Right hindlimb (tissue), 1 donor: ENCODE measurements at regions not wholly inside any gene's neighbourhood (a gene's known extent, or its start where the extent isn't known, plus 50 kb on each side); places are given as distances from the start of the nearest gene placed in this dataset.

Source experiments
- DNase-seq: peaks from one replicate; pipeline ENCODE4 v3.0.0-alpha.2; 2018

DNA sequence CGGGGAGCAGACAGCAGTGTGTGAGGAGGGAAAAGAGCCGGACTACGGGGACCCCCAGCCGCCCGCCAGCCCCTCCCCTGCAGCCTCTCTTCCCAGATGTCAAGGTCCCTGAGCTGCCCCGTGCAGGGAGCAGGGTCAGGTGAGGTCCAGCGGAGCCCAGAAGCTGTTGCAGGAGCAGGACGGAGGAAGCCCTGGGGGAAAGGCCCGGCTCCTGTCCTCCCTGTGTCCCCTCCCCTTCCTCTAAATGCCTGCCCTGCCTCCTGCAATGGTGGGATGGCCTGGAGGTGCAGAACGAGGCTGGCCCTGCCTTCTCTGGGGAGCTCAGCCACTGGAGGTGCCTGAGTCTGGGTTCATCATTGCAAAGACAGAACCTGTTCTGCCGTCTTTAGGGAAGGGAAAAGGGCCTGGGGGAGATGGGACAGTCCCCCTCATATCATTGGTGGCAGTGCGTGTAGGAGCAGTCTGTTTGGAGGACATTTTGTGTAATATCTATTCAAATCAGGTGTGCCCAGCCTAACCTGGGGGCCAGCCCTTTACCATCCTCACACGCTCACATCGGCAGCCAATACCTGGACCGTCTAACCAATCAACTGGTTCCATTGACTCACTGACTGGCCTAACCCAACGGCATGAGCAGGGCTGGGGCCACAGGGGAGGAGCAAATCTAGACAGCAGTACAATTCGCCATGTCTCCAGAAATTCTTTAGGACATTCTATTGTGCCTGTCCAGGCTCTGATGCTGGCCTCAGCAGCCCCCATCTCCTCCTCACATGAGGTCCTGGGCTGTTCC, 364.1 kb upstream of the SFSWAP start:
- no peak for DNase-seq

DNA sequence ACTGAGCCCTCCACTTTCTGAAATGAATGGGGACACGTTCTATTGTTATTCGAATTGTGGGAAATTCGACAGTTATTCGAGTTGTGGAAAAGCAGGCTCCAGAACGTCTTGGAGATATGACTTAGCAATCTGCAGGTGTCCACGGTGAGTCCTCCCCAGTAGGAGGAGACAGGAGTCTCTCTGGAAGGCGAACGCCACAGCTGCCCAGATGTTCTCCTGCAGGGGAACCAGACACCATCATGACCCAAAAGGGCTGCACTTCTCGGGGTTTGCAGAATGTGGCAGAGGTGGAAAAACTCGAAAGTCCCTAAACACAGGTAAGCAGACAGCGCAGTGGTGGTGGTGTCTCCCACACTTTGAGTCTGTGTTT, 363.6 kb upstream of the SFSWAP start:
- no peak for DNase-seq

DNA sequence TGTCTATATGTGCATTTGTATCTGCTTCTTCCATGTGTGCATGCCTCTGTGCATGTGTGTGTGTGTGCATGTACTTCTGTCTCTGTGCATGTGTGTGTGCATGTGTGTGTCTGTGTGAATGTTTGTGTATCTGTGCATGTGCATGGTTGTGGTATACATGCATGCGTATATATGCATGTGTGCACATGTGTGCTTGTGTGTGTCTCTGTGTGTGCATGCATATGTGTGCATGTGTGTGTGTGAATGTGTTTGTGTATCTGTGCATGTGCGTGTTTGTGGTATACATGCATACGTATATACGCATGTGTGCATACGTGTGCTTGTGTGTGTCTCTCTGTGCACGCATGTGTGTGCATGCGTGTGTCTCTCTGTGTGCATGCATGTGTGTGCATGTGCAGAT, 363.2 kb upstream of the SFSWAP start:
- DNase-seq, result no peak

DNA sequence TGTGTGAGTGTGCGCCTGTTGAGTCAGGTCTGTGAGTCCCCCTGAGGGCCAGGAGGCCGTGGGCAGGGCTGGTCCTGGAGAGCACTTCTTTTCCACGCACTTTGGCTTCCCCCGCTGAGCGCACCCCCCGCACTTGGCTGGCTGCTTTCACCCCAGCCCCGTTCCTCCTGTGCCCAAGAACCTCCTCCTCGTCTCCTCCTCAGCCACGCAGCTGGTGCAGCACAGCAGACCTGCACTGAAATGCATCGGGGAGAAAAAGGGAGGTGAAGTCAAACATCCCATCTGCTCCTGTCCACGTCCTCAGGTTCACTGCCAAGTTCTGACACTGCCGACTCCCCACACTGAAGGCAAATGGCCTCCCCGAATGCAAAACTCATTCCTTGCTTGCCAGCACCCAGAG, 362.7 kb upstream of the SFSWAP start:
- DNase-seq, result no peak

DNA sequence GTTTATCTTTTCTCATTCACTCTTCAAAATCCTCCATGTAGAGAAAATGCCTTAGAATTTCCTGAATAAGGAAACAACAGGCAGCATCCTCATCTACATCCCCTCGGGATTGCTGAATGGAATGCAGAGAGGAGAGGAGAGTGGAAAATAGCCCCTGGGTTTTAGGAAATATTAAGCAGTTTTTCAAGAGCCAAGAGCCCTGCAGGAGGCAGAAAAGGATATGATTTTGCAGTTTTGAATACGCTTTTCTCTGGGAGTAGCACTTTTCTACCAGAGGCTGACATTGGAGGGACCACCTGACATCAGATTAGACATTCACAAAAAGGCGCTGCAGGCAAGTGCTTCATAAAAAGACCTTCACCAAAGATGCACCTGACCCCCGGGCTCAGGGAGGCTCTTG, 362.2 kb upstream of the SFSWAP start:
- DNase-seq, result no peak

DNA sequence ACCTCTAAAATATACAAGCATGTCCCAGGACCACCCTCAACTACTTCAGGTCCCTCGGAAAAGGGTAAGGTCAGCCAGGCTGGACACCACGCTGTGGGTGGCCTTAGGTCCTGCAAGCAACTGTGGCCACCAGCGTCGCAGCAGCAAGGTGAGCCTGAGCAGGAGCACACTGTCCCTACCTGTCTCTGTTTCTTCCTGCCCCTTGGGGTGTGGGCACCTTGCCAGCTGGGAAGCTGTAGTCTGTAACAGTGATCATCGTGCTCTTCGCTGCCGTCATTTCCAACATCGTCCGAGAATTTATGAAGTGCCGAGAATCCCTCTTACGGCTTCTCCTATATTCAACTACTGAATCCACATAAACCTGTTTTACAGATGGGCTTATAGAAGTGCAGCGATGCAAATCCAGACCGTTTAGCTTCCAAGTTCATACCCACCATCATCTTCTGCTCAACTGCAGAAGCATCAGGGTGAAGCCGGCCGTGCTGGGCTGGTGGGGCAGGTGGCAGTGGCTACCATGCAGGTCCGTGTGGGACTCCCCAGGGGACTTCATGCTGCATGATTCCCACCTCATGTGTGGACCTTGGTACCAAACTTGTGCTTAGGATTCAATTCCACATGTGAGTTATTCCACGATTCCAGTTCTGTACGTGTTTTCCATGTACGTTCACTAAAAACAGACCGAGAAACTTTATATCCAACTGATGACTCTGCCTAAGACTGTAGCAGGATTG, 361.3 kb upstream of the SFSWAP start:
- no peak for DNase-seq

DNA sequence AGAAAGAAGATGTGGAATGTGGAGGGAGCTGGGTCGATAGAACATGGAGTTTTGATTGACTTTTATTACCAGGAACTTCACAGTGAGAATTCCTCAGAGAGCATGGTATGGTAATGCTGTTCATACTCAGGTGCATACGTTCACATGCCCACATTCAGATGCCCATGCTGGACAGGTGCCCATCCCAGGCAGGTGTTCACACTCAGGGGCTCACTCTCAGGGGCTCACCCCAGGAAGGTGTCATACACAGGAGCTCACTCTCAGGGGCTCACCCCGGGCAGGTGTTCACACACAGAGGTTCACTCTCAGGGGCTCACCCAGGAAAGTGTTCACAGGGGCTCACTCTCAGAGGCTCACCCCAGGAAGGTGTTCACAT, 360.0 kb upstream of the SFSWAP start:
- DNase-seq, result no peak

DNA sequence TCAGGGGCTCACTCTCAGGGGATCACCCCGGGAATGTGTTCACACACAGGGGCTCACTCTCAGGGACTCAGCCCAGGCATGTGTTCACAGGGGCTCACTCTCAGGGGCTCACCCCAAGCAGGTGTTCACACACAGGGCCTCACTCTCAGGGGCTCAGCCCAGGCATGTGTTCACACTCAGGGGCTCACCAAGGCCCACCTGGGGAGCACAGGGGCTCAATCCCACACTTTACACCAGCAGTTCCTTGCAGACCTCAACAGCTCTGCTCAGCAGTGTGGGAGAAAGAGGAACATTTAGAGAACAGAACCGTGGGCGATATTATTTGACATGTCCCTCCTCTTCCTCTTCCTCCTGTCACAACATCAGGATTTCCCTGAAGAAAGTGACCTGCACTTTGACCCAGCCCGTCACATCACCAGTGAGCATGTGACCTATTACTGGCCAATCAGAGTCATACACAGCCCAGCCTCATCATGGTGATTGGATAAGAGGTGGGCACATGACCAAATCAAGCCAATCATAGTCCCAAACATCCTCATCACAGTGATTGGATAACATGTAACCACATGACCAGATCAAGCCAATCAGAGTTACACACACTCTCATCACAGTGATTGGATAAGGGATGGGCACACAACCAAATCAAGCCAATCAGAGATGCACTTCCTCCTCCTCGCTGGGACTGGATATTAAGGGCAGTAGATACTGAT, 359.4 kb upstream of the SFSWAP start:
- no peak for DNase-seq

DNA sequence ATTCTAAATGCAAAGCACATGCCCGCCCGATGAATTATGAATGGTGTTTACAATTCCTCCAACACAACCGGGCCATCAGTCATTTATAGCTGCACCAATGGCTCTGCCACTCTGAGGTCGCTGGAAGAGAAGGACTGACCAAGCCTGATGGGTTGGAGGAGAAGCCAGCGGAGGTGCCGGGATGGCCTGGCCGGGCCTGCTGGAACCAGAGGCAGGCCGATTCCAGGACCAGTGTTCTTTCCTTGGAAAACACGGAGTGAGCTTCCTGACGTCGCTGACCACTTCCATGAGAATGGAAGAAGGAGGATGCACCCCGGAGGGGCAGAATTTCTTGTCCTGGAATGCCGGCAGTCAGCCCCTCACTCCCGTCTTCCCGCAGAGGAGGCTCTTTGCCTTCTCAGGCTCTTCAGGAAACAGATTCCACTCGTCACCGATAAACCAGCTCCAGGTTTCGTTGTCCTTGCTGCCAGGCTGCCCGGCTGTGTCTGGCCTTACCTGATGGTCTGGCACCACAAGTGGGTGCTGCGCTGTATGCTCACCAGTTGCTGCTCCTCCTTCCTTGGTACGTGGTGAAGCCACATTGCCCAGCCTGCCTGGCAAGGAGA, 358.5 kb upstream of the SFSWAP start:
- no peak for DNase-seq

DNA sequence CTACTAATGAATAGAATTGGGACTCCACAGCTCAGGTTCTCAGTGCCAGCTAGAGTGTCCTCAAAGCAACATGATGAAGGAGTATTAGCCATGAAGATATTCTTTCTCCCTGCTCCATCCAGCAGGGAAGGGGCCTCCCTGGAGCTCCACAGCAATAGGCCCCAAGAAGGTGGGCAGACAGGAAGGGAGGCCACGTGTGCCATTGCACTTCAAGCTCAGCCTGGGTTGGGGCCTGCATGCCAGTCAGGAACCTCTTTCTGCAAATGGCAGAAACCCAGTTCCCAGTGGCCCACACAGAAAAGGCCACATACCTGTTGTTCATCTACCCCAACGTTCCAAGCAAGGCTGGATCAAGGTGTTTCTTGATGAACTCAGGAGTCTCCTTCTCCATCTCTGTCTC, 357.5 kb upstream of the SFSWAP start:
- DNase-seq, result no peak

DNA sequence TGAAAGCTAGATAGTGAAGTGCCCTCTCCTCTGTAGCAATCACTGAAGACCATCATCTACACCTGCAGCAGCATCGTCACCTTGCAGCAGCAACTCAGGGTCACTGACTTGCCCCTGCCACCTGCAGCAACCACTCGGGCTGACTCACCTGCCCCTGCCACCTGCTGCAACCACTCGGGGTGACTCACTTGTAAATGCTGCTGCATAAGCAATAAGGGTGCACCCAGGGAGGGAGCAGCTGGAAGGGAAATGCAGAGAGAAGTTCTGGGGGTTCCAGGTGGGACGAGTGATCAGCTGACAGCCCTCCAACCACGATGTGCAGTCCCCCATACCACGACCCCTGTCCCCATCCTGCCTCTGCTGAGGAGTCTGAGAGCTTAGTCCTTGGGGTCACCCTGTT, 357.1 kb upstream of the SFSWAP start:
- DNase-seq, result no peak

DNA sequence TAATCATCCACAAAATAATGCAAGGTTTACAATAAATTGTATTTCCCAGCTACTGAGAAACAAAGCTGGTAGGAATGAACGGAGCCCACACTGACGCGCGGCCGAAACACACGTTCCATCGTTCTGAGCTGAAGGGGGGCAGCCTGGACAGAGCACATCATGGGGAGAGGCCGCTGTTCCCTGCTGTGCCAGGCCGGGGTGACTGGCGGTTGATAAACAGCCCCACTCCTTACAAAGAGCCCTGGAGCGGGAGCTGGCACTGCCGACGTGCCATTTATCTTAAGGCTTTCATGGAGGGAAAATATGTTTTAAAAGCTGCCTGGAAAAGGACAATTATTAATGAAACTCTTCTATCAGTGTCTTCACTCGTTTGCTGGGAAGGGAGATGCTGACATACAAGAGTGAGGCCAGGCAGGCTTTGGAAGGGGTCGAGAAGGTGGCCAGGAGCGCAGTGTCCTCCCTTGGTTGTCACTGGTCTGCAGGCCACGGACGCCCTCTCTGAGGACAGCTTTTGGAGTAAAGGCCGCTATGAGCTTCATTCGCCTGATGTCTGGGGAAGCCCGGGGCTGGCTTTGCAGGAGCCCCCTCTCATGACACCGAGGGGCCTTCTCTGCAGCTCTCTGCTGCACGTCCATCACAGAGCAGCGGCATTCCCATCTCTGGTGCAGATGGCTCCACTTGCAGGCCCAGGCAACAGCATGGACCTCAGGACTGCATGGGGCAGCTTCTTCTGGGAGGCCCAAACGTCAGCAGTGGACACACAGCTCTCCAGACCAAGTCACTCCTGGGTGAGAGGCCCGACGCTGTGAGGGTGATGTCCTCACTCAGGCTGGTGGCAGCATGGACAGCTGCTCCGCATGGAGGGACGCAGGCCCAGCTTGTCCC, 355.3 kb upstream of the SFSWAP start:
- DNase-seq, result no peak

DNA sequence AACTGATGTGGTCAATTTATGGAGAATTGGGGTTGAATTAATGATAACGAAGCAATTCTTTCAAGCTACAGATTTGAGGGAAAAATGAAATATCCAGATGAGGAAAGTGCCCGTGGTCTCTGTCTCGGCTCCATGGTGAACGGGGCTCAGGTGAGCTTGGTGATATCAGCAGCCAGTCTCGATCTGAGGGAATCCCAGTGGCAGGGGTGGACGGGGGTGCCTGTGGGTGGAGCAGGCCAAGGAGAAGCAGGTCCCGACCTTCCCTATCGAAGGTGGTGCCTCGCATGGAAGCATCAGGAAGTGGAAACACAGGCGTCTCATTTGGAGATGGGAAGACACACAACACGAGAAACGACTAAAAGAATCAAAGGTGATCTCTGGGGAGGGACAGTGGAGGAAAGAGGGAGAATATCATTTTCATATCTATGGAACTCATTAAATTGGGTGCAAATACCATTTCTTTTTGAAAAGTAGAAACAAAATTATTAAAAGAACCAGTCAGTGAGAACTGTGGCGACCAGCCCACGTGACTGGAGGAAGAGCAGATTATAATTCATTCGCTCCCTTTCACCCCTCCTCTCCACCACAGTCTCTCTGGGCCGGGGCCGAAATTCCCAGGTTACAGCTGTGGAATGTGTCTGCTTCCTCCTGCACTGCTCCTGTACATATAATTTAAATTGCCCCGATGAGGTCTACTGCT, 354.3 kb upstream of the SFSWAP start:
- DNase-seq, result no peak

DNA sequence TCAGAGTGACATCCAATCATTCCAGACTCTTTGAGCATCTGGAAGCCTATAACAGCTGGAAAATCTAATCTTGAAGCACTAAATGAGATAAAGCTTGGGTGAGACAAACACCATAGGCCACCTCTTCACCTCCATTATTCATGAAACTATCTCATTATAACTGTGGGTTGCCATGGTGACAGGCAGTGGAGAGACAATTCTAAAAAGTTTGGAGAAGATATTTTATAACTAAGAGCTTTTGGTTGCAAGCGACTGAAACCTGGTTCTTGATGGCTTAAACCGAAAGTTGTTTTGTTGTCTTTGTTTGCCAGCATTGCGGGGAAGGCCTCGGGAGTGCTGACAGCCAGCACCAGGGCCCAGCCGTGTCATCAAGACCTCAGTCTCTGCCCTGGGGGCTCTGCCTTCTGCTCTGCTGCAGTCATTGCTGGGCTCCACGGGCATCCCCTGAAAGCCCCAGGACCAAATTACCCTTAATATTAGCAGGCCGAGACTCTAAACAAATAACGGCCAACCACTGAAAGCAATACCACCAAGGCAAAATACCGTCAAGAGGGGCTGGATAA, 353.6 kb upstream of the SFSWAP start:
- no peak for DNase-seq

DNA sequence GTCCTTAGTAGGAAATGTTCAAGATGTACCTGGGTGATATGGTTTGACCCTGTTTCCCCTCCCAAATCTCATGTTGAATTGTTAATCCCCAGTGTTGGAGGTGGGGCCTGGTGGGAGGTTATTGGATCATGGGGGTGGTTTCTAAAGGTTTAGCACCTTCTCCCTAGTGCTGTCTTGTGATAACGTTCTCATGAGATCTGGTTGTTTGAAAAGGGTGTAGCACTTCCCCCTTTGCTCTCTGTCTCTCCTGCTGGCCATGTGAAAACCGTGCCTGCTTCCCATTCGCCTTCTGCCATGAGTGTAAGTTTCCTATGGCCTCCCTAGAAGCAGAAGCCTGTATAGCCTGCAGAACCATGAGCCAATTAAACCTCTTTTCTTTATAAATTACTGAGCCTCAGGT, 353.0 kb upstream of the SFSWAP start:
- DNase-seq, result no peak

DNA sequence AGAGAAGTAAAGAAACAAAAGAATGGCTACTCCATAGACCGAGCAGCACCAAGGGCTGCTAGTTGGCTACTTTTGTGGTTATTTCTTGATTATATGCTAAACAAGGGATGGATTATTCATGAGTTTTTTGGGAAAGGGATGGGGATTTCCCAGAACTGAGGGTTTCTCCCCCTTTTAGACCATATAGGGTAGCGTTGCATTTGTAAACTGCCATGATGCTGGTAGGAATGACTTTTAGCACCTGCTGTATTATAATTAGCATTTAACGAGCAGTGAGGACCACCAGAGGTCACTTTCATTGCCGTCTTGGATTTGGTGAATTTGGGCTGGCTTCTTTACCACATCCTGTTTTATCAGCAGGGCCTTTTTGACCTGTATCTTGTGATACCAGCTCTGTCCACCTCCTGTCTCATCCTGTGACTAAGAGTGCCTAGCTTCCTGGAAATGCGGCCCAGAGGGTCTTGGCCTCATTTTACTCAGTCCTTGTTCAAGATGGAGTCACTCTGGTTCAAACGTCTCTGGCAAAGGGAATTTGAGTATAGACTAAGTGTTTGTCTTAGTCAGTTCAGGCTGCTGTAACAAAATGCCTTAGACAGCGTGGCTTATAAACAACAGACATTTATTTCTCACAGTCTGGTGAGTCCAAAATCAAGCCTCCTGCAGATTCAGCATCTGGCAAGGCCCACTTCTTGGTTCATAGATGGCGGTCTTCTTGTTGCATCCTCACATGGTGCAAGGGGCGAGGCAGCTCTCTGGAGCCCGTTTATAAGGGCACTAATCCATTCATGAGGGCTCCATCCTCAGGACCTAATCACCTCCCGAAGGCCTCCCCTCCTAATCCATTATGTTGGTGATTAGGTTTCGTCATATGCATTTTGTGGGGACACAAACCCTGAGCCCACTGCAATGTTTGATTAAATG, 348.3 kb upstream of the SFSWAP start:
- no peak for DNase-seq

DNA sequence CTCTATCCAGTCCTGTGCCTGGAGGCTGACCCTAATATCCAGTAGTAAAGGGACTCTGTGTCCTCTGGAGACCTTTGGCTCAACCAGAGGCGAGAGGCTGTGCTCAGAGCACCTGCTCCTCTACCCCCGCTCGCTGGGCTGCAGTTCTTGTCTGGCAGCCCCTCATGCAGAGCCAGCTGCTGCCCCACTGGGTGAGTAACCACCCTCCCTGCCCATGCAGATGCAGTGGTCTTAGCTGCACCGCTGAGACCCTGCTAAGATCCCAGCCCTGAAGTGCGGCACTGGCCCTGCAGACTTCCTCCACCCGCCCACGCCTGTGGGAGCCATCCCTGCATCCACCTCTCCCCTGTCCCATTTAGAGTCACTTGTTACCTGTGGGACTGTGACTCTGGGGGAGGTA, 347.5 kb upstream of the SFSWAP start:
- no peak for DNase-seq

DNA sequence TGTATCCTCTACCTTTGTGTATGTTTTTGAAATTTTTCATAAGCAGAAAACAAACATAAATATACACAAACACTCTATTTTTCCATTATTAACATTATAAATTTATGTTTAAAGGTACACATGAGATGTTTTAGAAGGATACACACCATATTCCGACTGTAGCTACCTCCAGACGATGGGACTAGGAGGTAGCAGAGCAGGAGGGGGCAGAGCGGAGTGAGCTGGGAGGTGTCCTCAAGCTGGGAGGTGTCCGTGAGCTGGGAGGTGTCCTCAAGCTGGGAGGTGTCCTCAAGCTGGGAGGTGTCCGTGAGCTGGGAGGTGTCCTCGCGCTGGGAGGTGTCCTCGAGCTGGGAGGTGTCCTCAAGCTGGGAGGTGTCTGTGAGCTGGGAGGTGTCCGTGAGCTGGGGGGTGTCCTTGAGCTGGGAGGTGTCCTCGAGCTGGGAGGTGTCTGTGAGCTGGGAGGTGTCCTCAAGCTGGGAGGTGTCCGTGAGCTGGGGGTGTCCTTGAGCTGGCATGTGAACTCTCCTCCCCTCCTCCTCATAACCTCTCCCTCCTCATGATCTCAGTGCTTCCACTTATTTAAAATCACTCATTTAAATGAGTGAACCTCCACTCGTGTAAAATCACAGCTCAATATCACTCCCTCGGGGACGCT, 346.9 kb upstream of the SFSWAP start:
- no peak for DNase-seq

DNA sequence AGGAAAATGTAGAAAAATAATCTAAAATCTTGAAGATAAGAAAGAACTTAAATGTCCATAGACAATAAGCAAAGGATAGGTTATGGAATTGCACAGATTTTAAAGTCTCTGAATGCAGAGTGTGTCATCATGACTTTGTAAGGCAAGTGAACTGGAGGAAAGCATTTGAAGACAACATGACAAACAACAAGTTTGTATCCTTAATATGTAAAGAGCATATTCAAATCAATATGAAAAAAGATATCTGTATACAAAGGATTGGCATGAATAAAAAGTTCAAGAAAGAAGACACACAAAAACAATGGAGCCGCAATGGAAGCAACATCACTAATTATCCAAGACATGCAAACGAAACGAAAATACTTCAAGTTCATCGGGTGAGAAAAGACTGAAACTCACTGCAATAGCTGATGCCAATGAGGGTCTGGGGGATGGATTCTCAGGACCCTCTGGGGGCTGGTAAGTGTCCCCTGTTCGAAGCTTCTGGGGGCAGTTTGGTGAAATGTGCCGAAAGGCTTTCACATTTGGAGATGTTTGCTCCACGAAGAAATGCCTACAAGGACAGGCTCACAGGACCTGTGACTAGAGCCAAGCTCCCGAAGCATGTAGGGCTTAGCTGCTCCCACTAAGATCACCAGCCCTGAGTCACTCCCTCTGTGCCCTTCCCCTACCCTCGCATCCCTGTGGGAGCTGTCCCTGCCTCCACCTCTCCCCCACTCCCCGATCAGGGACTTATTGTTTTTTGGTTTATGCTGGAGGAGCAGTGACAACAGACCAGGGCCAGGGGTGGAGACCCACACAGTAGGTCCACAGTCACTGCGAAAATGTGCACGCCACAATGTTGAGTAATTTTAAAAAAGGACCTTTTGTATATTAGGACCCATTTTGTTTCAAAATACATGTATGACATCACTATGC, 345.7 kb upstream of the SFSWAP start:
- DNase-seq, result no peak
